Pancreas (tissue), 10 donors: ENCODE measurements at regions not wholly inside any gene's neighbourhood (a gene's known extent, or its start where the extent isn't known, plus 50 kb on each side); places are given as distances from the start of the nearest gene placed in this dataset.

Source experiments
- ATAC-seq, 4 donors: fragments of 200-7000 bp; cut with Tn5 transposase; one replicate each; pipeline versions ENCODE4 v1.8.0 to v1.9.1; 2020; ENCODE audit warnings: mild to moderate bottlenecking in 4 of 4, moderate library complexity in 4 of 4
- DNase-seq, 6 donors: peaks; one replicate each; pipeline ENCODE4 v3.0.0-alpha.2; 2020
- FAIRE-seq: peaks from 2 replicates; lab custom pipeline; 2012; peaks lifted over from hg19 to GRCh38; lab: Jason Lieb, UNC
- H3K27ac ChIP-seq, 4 donors: fragments of 200-600 bp; sonication (generic); 1 replicate in 3 of 4; 2 replicates in 1 of 4; pipeline versions ENCODE4 v1.5.0 to v1.8.0; 2020
- H3K27me3 ChIP-seq, 4 donors: fragments of 200-600 bp; one replicate each; pipeline ENCODE4 v1.8.0; 2021
- H3K36me3 ChIP-seq, 3 donors: fragments of 200-600 bp; sonication (generic) in 1 of 3; one replicate each; pipeline versions ENCODE4 v1.5.0 to v1.8.0; 2020 to 2021
- H3K4me1 ChIP-seq, 3 donors: fragments of 200-600 bp; one replicate each; pipeline ENCODE4 v1.8.0; 2021
- H3K4me3 ChIP-seq, 4 donors: fragments of 200-600 bp; sonication (generic) in 2 of 4; one replicate each; pipeline versions ENCODE4 v1.5.0 to v1.8.0; 2020 to 2021
- H3K9me3 ChIP-seq, 4 donors: fragments of 200-600 bp; one replicate each; pipeline ENCODE4 v1.8.0; 2021
- CTCF ChIP-seq, 4 donors: fragments of 200-600 bp; sonication (generic) in 3 of 4; IDR thresholded peaks; one replicate each; pipeline versions ENCODE4 v1.5.0 to v1.8.0; 2021; ENCODE audit warnings: antibody characterized with exemption in 4 of 4
- WGBS, 2 donors: extraction: QIAGEN DNeasy Blood & Tissue Kit; methylation state at CpG; one replicate each; pipeline ENCODE4 v1.1.7; 2013; 5-methylcytosine and 5-hydroxymethylcytosine counted together
- intact Hi-C, 3 donors: fragments of 100-400 bp; cut with DNase I; formaldehyde crosslinking; loops; one replicate each; pipeline versions ENCODE4 v1.11.1 to v1.14.2; 2022
- donor health status: healthy with polysubstance abuse.
- donor health status: DM: no; HTN: no; CAD: no; lungs with moderate emphysema.
- donor health status: DM: no; HTN: no; CAD: no.
- donor health status: control.
- donor health status: control.
- donor health status: Bipolar disorder and iron deficiency.
- donor health status: DM: yes; HTN: yes; CAD: no.
- donor health status: DM: no; HTN: no; CAD: no.
- donor health status: DM: no; HTN: no; CAD: no.
- donor health status: DM: yes; HTN: yes; CAD: no.

GRCh38 chrX:34999702-35000101 lies 57.1 kb downstream of the FAM47B start:
- 23 to 32% methylated on average over 1 of the region's 1 CpG for WGBS, 2 donors
- peaks cover 0 to 6% (median 0%) of the 10 kb centered on the region in 4 donors for H3K27me3 ChIP-seq
- H3K9me3 ChIP-seq, result no peaks in the 10 kb centered on the region
- no peak for FAIRE-seq
- no peak for TF ChIP-seq CTCF (IDR thresholded peaks at IDR 0.05)
- no peak for ATAC-seq
- H3K4me3 ChIP-seq, result no peak overlapping the region
- intact Hi-C loops, result no loop called here
- H3K27ac ChIP-seq, result no peak overlapping the region
- no peaks in the 10 kb centered on the region for H3K36me3 ChIP-seq
- no peak for DNase-seq
- H3K4me1 ChIP-seq, result no peaks in the 10 kb centered on the region

GRCh38 chrX:35006361-35006760 lies 63.8 kb downstream of the FAM47B start:
- no peak for TF ChIP-seq CTCF (IDR thresholded peaks at IDR 0.05)
- Histone ChIP-seq H3K9me3 (no peaks in the 10 kb centered on the region), H3K36me3 (no peaks in the 10 kb centered on the region), H3K27me3 (peaks cover 0 to 3% (median 0%) of the 10 kb centered on the region in 4 donors), H3K4me3 (no peak overlapping the region), H3K27ac (no peak overlapping the region), H3K4me1 (no peaks in the 10 kb centered on the region)
- no peak for ATAC-seq
- FAIRE-seq, result no peak
- WGBS, 2 donors, result 34 to 41% methylated on average over 2 of the region's 2 CpGs
- no peak for DNase-seq
- intact Hi-C loops, result no loop called here

- no peak for DNase-seq
- H3K4me1 ChIP-seq, result no peaks in the 10 kb centered on the region
- H3K4me3 ChIP-seq, result no peak overlapping the region
- no peaks in the 10 kb centered on the region for H3K27me3 ChIP-seq
- H3K36me3 ChIP-seq, result no peaks in the 10 kb centered on the region
- TF ChIP-seq CTCF (IDR thresholded peaks at IDR 0.05), result no peak
- FAIRE-seq, result no peak
- no peak for ATAC-seq
- H3K9me3 ChIP-seq, result no peaks in the 10 kb centered on the region
- intact Hi-C loops, result no loop called here
- 45 to 64% methylated on average over 1 of the region's 1 CpG for WGBS, 2 donors
- H3K27ac ChIP-seq, result no peak overlapping the region
These were observed 73.0 kb downstream of the FAM47B start for GRCh38 chrX:35015621-35016020.

GRCh38 chrX:35016051-35016450 lies 73.5 kb downstream of the FAM47B start:
- Histone ChIP-seq H3K27ac (no peak overlapping the region), H3K36me3 (no peaks in the 10 kb centered on the region), H3K4me3 (no peak overlapping the region), H3K9me3 (no peaks in the 10 kb centered on the region), H3K4me1 (no peaks in the 10 kb centered on the region), H3K27me3 (no peaks in the 10 kb centered on the region)
- FAIRE-seq (no peak), ATAC-seq (no peak), DNase-seq (no peak)
- WGBS, 2 donors, result 27% methylated on average over 2 of the region's 2 CpGs
- intact Hi-C loops, result no loop called here
- no peak for TF ChIP-seq CTCF (IDR thresholded peaks at IDR 0.05)

GRCh38 chrX:35017284-35017683 lies 74.7 kb downstream of the FAM47B start:
- Histone ChIP-seq H3K4me3 (no peak overlapping the region), H3K27ac (no peak overlapping the region), H3K9me3 (no peaks in the 10 kb centered on the region), H3K4me1 (no peaks in the 10 kb centered on the region), H3K36me3 (no peaks in the 10 kb centered on the region), H3K27me3 (no peaks in the 10 kb centered on the region)
- 15 to 18% methylated on average over 2 of the region's 2 CpGs for WGBS, 2 donors
- DNase-seq (no peak), ATAC-seq (no peak), FAIRE-seq (no peak)
- intact Hi-C loops, result no loop called here
- TF ChIP-seq CTCF (IDR thresholded peaks at IDR 0.05), result no peak
